ENCODE measurements at regions not wholly inside any gene's neighbourhood (a gene's known extent, or its start where the extent isn't known, plus 50 kb on each side); places are given as distances from the start of the nearest gene placed in this dataset.

DNA sequence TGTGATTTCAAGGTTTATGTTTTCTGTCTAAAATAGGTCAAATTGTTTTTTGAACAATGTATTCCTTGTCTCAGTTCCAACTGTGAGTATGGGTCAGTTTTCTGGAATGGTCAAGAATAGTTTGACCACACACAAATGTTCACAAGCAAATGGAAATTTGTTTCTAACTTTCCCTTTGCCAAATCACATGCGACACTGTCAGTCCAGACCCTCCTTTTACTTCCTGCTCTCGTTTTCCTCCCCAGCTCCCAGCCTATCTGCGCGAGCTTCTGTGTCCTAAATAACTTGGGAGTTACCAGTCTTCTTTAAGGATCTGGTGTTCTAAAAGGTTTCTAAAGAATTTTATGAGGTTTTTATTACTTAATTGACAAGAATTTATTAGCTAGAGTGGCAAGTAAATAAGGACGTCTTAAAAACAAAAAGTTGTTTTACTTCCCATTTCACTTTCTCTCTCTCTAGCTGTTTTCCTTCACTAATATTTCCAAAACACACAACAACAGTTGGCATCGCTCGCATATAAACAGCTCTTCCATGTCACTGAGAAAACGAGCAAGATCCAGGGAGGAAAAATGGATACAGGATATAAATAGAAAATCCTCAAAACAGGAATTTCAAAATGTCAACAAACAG is 266.1 kb upstream of the KLF6 start:
- Histone ChIP-seq H3K4me3 (peak overlapping the region in 9 of 10 donors; percentile 1 to 50 (median 40)), H3K27ac (peak overlapping the region; percentile 41 to 91 (median 79)), H3K9me3 (no peaks in the 10 kb centered on the region), H3K4me1 (peaks cover 0 to 24% (median 13%) of the 10 kb centered on the region in 9 donors), H3K27me3 (no peaks in the 10 kb centered on the region), H3K36me3 (no peaks in the 10 kb centered on the region)
- peak; percentile 68 to 92 (median 86) for ATAC-seq
- intact Hi-C loops (cut with DNase I) = no loop called here
- TF ChIP-seq, protein P1, sequence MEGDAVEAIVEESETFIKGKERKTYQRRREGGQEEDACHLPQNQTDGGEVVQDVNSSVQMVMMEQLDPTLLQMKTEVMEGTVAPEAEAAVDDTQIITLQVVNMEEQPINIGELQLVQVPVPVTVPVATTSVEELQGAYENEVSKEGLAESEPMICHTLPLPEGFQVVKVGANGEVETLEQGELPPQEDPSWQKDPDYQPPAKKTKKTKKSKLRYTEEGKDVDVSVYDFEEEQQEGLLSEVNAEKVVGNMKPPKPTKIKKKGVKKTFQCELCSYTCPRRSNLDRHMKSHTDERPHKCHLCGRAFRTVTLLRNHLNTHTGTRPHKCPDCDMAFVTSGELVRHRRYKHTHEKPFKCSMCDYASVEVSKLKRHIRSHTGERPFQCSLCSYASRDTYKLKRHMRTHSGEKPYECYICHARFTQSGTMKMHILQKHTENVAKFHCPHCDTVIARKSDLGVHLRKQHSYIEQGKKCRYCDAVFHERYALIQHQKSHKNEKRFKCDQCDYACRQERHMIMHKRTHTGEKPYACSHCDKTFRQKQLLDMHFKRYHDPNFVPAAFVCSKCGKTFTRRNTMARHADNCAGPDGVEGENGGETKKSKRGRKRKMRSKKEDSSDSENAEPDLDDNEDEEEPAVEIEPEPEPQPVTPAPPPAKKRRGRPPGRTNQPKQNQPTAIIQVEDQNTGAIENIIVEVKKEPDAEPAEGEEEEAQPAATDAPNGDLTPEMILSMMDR (IDR thresholded peaks at IDR 0.05) = no peak
- 30 to 47% methylated on average over 8 of the region's 8 CpGs for WGBS, 2 donors
- peak in 1 of 2 donors; percentile 57 for DNase-seq

DNA sequence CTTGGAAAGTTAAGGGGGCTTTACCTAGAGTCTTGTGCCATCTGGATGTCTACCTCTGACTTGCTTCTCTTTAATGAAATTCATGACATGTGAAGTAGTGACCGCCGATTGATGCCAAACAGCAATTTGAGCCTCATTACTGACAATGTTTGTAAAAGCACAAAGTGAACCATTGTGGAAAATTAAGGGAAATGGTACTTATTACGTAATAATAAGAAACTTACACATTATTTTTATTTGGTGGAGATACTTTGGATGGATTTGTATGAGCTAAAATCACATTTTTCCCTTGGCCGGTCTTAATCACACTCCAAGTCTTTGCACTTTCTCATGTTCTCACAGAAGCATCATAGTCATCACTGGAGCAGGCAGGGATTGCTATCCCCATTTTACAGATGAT is 265.1 kb upstream of the KLF6 start:
- Histone ChIP-seq H3K9me3 (no peaks in the 10 kb centered on the region), H3K27me3 (no peaks in the 10 kb centered on the region), H3K27ac (no peak overlapping the region), H3K36me3 (no peaks in the 10 kb centered on the region), H3K4me1 (peaks cover 0 to 32% (median 13%) of the 10 kb centered on the region in 9 donors), H3K4me3 (no peak overlapping the region)
- no peak for ATAC-seq
- DNase-seq = no peak
- TF ChIP-seq, protein P1 (IDR thresholded peaks at IDR 0.05) = no peak
- 83 to 96% methylated on average over 4 of the region's 4 CpGs for WGBS, 2 donors
- intact Hi-C loops (cut with DNase I) = no loop called here

GRCh38 chr10:4049348-4049747 is 264.3 kb upstream of the KLF6 start:
- Histone ChIP-seq H3K27me3 (no peaks in the 10 kb centered on the region), H3K9me3 (no peaks in the 10 kb centered on the region), H3K4me1 (peaks cover 0 to 35% (median 15%) of the 10 kb centered on the region in 9 donors), H3K27ac (no peak overlapping the region), H3K4me3 (no peak overlapping the region), H3K36me3 (no peaks in the 10 kb centered on the region)
- intact Hi-C loops (cut with DNase I) = no loop called here
- no peak for ATAC-seq
- TF ChIP-seq, protein P1 (IDR thresholded peaks at IDR 0.05) = no peak
- WGBS, 2 donors = 87 to 89% methylated on average over 6 of the region's 6 CpGs
- DNase-seq = no peak

GRCh38 chr10:4048236-4048864 is 263.3 kb upstream of the KLF6 start:
- intact Hi-C loops (cut with DNase I) = no loop called here
- 58 to 100% methylated on average over 1 to 2 of the region's 2 CpGs for WGBS, 2 donors

More at GRCh38 chr10:4048236-4048864, 263.3 kb upstream of the KLF6 start:
- TF ChIP-seq, protein P1 (IDR thresholded peaks at IDR 0.05) = no peak
- ATAC-seq = peak in 1 of 8 donors; percentile 28
- Histone ChIP-seq H3K4me3 (no peak overlapping the region), H3K27ac (no peak overlapping the region), H3K36me3 (no peaks in the 10 kb centered on the region), H3K9me3 (no peaks in the 10 kb centered on the region), H3K27me3 (no peaks in the 10 kb centered on the region), H3K4me1 (peaks cover 0 to 45% (median 20%) of the 10 kb centered on the region in 9 donors)
- DNase-seq = no peak
